ENCODE measurements at regions not wholly inside any gene's neighbourhood (a gene's known extent, or its start where the extent isn't known, plus 50 kb on each side); places are given as distances from the start of the nearest gene placed in this dataset.

GRCh38 chr6:149259753-149260152 lies 57.8 kb upstream of the TAB2 start:
- no peaks in the 10 kb centered on the region for H4K20me1 ChIP-seq (ENCODE audit: insufficient read depth)
- H3K9ac ChIP-seq = no peak overlapping the region
- H3K27me3 ChIP-seq (ENCODE audit: insufficient read depth, low read depth) = no peaks in the 10 kb centered on the region
- no peak overlapping the region for H3K4me2 ChIP-seq
- H3K27ac ChIP-seq = no peak overlapping the region
- no peak overlapping the region for H3K4me3 ChIP-seq (IDR thresholded peaks at IDR 0.05; ENCODE audit: insufficient read depth, low read depth, low read length)
- H3K4me1 ChIP-seq (ENCODE audit: low read depth, poor library complexity, severe bottlenecking) = no peaks in the 10 kb centered on the region
- TF ChIP-seq CTCF (conservative IDR thresholded peaks at IDR 0.05; ENCODE audit: low read depth, low read length) = no peak
- no peaks in the 10 kb centered on the region for H3K79me2 ChIP-seq (ENCODE audit: insufficient read depth, low read depth)
- no peak overlapping the region for H2AFZ ChIP-seq (ENCODE audit: low read depth)
- no peaks in the 10 kb centered on the region for H3K36me3 ChIP-seq (ENCODE audit: insufficient read depth)

GRCh38 chr6:149260214-149260874 lies 57.2 kb upstream of the TAB2 start:
- Histone ChIP-seq H3K79me2 (ENCODE audit: insufficient read depth, low read depth) (no peaks in the 10 kb centered on the region), H3K9ac (no peak overlapping the region), H3K27ac (no peak overlapping the region), H4K20me1 (ENCODE audit: insufficient read depth) (no peaks in the 10 kb centered on the region), H2AFZ (ENCODE audit: low read depth) (no peak overlapping the region), H3K4me1 (ENCODE audit: low read depth, poor library complexity, severe bottlenecking) (no peaks in the 10 kb centered on the region), H3K36me3 (ENCODE audit: insufficient read depth) (no peaks in the 10 kb centered on the region), H3K4me2 (no peak overlapping the region), H3K4me3 (IDR thresholded peaks at IDR 0.05; ENCODE audit: insufficient read depth, low read depth, low read length) (no peak overlapping the region), H3K27me3 (ENCODE audit: insufficient read depth, low read depth) (no peaks in the 10 kb centered on the region)
- no peak for TF ChIP-seq CTCF (conservative IDR thresholded peaks at IDR 0.05; ENCODE audit: low read depth, low read length)

GRCh38 chr6:149261364-149262040 lies 56.0 kb upstream of the TAB2 start:
- no peak for TF ChIP-seq CTCF (conservative IDR thresholded peaks at IDR 0.05; ENCODE audit: low read depth, low read length)
- H2AFZ ChIP-seq (ENCODE audit: low read depth) = no peak overlapping the region
- H3K36me3 ChIP-seq (ENCODE audit: insufficient read depth) = no peaks in the 10 kb centered on the region

GRCh38 chr6:149263321-149263720 lies 54.2 kb upstream of the TAB2 start:
- no peak for TF ChIP-seq CTCF (conservative IDR thresholded peaks at IDR 0.05; ENCODE audit: low read depth, low read length)
- Histone ChIP-seq H4K20me1 (ENCODE audit: insufficient read depth) (no peaks in the 10 kb centered on the region), H3K4me3 (IDR thresholded peaks at IDR 0.05; ENCODE audit: insufficient read depth, low read depth, low read length) (no peak overlapping the region), H3K36me3 (ENCODE audit: insufficient read depth) (no peaks in the 10 kb centered on the region), H3K9ac (no peak overlapping the region), H3K79me2 (ENCODE audit: insufficient read depth, low read depth) (no peaks in the 10 kb centered on the region), H3K4me2 (no peak overlapping the region), H2AFZ (ENCODE audit: low read depth) (no peak overlapping the region), H3K27me3 (ENCODE audit: insufficient read depth, low read depth) (no peaks in the 10 kb centered on the region), H3K4me1 (ENCODE audit: low read depth, poor library complexity, severe bottlenecking) (no peaks in the 10 kb centered on the region), H3K27ac (no peak overlapping the region)

More at GRCh38 chr6:149261364-149262040, 56.0 kb upstream of the TAB2 start:
- no peak overlapping the region for H3K4me3 ChIP-seq (IDR thresholded peaks at IDR 0.05; ENCODE audit: insufficient read depth, low read depth, low read length)
- H3K4me1 ChIP-seq (ENCODE audit: low read depth, poor library complexity, severe bottlenecking) = no peaks in the 10 kb centered on the region
- H3K27me3 ChIP-seq (ENCODE audit: insufficient read depth, low read depth) = no peaks in the 10 kb centered on the region
- H3K79me2 ChIP-seq (ENCODE audit: insufficient read depth, low read depth) = no peaks in the 10 kb centered on the region
- no peak overlapping the region for H3K4me2 ChIP-seq
- H3K27ac ChIP-seq = no peak overlapping the region
- no peaks in the 10 kb centered on the region for H4K20me1 ChIP-seq (ENCODE audit: insufficient read depth)
- H3K9ac ChIP-seq = no peak overlapping the region
